Neural progenitor cell (in vitro differentiated cells): ENCODE measurements at regions not wholly inside any gene's neighbourhood (a gene's known extent, or its start where the extent isn't known, plus 50 kb on each side); places are given as distances from the start of the nearest gene placed in this dataset.

ENCODE experiments used
- CTCF ChIP-seq: fragments of 200-600 bp; sonication (generic); IDR thresholded peaks from 2 replicates; pipeline ENCODE4 v1.5.1; 2017; ENCODE audit warnings: antibody characterized with exemption, mild to moderate bottlenecking
- EZH2 ChIP-seq: fragments of 200-600 bp; sonication (generic); IDR thresholded peaks from 2 replicates; pipeline ENCODE4 v1.6.1; 2017; ENCODE audit warnings: antibody characterized with exemption, mild to moderate bottlenecking, moderate library complexity
- EZH2phosphoT487 ChIP-seq: fragments of 200-600 bp; sonication (generic); IDR thresholded peaks from 2 replicates; pipeline ENCODE4 v1.6.1; 2017; ENCODE audit warnings: antibody characterized with exemption

GRCh38 chr17:13088666-13089065 lies 70.8 kb upstream of the ELAC2 start:
- TF ChIP-seq CTCF (no peak), EZH2 (no peak), EZH2phosphoT487 (no peak)
